GM21526 (cell line): ENCODE measurements at regions not wholly inside any gene's neighbourhood (a gene's known extent, or its start where the extent isn't known, plus 50 kb on each side); places are given as distances from the start of the nearest gene placed in this dataset.

ENCODE experiments used
- ATAC-seq: cut with Tn5 transposase; IDR thresholded peaks from one replicate; pipeline ENCODE4 v1.9.1; 2021; ENCODE audit warnings: moderate library complexity; ENCODE audit not compliant: unreplicated experiment, low FRiP score

DNA sequence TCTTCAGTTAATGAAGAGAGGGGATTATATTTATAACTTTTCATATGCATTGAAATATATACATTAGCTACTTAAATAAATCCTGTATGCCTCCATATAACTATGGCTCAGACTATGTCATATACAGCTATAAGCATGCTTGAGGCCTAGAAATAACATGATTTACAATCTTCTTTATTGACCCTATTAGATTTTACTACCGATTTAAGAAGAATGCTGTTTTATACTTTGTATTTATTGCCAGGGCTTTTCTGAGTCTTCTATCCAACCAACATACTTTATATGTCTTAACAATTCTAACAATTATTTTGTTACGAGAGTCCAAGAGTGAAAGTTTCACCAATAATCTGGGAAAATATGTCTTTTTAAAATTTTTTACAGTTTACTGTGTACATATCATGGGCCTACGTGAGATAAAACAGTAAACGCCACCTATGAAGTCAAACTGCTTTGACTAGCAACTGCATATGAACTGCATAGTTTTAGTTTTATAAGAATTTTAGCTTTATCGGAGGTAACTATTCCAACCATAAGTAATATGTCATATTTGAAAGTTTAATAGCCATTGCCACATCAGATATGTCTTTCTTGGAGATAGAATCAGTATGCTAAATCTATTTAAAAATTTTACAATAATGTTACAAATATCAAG lies 861.0 kb downstream of the USP25 start:
- ATAC-seq = no peak

DNA sequence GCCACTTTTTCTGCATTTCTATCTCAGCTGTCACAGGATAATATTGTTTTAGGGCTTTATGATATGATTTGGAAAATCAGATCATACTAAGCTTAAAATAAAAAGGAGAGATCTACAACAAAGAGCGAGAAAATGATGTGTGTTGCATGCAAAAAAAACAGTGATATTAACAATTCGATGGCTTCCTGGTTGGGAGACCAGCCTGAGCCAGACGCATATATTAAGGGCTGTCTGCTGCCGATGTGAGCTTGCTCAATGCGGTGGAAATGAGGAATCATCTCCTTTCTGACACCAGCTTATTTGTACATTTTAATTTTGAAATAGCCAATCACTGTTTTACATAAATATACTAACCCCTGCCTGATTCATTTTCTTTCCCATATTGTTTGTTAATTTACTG lies 862.6 kb downstream of the USP25 start:
- no peak for ATAC-seq

DNA sequence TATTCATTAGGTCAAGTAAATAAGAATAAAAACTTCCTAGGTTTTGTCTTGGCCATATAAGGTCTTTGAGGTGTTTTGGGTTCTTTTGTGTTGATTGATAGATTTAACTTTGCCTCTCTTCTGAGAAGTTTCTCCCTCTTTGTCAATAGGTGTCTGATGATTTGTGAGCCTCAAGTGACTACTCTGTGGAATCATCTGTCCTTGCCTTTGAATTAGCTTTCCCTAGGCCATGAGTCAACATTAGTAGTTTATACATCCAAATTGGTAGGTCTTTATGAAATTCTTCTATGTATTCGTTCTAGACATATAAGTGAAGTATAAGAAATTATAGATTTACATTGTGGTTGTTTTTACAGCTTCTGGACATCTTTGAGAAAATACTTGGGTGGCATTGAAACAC lies 864.4 kb downstream of the USP25 start:
- no peak for ATAC-seq

DNA sequence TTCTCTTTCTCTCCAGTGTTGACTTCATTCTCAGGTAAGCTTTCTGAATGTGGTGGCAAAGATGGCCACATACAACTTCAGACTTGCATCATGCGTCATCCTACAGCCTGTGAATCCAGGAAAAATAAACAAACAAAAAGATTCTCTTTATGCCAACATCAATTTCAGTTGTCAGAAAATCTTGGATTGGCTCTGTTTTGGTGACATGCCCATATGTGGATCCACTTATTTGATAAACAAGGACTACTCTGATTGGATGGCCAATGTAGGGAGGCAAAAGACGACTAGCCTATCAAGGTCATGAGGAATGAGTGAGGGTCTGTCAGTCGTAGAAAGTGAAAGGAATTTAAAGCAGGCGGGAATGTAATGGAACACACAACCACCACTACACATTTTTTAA lies 866.6 kb downstream of the USP25 start:
- ATAC-seq = no peak

DNA sequence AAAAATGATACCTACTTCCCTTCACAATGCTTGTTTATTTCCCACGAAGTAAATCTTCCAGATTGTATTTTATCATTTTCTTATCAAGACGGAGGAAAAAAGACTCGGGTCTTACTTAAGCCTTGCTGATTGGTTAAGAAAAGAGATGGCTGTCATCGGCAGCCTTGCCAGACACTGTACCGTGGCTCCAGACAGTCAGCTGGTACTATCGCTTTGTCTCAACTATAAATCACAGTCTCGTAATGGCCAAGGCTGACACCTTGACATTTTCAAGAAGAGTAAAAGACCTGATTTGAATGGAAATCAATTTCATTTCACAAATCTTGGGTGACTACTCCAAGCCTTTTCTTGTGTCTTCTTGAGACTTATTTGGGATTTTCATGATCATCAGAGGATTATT lies 868.0 kb downstream of the USP25 start:
- no peak for ATAC-seq

DNA sequence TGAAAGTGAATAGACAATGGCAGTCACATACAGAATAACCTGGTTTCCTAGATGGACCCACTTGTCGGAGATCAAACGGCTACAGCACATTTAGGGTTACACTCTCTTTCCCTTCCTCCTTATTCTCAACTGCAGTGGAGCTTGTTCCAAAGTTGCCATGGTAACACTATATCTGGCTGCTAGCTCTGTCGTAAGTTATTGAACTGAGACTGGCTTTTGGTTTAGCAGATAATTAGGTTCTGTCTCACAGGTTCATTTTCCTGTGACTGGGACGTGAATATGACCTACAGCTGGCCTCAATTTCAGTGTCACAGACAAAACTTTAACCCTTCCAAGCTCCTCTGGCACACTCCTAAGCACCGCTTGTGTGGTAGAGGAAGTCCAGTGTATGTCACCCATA lies 875.8 kb downstream of the USP25 start:
- no peak for ATAC-seq

DNA sequence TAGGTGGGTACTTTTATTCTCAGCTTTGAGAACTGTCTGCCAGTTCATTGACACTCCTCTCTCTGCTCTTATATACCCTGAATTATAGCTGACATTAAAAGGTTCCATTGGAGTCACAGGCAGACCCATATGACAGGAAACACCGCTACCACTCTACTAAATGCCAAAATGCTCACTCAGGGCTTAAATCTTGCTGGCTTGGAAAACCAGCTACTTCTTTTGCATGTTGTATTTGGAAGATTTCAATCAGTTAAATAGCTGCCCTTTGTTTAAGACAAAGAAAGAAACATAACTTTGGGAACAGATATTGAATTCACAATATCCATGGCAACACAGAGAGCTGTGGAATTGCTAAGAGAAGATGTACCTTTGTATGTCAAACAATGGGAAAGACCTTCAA lies 876.5 kb downstream of the USP25 start:
- ATAC-seq = no peak

DNA sequence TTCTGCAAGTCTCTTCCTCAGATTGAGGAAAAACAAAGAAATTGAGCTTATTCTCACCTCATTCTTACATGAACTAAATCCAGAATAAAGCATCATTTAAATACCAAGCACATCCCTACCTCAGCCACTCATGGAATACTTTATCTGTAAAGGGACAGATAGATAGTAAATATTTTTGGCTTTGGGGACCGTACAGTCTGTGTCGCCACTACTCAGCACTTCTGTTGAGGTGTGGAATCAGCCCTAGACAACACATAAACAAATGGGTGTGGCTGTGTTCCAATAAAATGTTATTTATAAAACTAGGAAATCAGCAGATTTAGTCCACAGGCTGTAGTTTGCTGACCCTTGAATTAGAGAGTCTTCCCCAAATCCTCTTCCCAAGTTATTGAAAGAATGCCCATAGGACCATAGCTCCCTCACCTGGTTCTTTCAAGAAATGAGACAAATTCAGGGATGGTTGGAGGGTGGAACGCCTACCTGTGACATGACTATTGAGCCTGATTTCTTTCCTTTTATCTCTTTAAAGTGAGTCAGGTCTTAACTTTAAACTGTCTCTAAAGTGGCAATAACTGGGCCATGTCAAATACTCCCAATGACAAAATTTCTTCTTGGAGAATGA lies 878.5 kb downstream of the USP25 start:
- ATAC-seq = no peak

DNA sequence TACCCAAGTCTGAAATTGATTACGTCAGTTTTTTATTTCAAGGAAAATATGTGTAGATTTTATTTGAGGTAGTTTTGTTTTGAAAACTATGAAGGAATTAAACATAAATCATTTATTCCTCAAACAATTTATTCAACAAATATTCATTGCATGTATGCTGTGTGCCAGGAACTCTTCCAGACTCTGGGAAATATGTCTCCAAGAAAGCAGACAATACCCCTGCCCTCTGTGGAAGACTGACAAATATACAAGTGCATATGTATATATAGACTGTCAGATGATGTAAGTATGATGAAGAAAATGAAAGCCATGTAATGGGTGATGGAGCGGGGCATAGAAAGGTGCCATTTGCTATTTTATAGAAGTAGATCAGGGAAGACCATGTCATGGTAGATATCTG lies 889.5 kb downstream of the USP25 start:
- no peak for ATAC-seq

DNA sequence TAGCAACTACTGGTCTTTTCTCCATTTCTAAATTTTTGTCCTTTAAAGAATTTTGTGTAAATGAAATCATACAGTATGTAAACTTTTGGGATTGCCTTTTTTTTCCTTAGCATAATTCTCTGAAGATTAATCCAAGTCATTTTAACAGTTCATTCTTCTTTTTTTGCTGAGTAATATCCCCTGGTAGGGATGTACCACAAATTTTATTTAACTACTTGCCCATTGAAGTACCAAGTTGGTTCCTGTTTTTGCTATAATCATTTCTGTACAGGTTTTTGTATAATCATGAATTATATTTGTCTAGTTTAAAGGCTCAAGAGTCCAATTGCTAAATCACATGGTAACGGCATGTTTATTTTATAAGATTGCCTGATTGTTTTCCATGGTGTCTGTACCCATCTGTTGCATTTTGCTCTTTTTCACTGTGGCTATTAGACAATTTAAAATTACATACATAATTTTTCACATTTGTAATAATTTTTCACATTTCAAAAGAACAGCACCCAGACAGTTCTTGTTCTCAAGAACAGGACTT lies 891.1 kb downstream of the USP25 start:
- no peak for ATAC-seq

DNA sequence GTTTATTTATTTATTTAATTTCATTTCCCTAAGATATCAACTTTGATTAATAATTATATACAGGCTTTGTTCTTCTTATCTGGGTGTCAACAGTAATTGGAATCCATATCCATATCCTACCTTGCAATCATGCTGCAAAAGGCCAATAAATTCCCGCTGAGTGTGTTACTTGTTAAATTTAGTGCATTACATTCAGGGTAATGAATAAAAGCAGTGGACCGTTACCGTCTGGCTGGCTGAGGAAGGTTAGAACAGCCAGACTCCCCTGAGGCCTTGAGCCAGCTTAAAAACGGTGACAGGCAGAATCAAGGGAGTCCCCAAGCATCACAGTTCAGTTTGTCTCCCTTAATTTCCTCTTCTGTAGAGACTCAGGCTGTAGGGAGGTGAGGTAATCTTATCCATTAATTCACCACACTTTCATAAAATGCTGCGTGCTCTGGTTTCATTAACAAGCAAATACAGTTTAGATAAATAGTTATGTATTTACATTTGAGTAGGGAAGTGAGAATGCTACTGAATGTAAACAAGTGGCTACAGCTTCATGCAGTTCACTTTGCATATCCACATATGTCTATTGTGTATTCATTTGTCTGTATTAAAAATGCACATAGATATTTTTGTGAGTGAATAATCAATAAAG lies 888.2 kb upstream of the CXADR start:
- no peak for ATAC-seq

DNA sequence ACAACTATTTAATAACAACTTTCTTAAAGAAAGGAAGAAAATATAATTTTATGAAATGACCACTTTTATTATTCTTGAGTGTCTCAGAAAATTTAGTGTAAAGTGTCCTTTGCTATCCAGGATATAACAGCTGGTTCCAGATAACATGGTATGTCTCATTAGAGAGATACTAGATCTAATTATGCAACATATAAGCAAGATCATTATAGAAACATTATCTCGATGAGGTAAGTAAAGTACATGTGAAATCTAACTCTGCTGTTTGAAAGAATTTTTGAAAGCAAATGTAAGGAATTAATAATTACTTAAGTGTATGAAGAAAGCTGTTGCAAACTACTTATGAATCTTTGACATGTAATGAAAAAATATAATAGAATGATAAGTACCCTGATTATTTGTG lies 887.4 kb upstream of the CXADR start:
- no peak for ATAC-seq

DNA sequence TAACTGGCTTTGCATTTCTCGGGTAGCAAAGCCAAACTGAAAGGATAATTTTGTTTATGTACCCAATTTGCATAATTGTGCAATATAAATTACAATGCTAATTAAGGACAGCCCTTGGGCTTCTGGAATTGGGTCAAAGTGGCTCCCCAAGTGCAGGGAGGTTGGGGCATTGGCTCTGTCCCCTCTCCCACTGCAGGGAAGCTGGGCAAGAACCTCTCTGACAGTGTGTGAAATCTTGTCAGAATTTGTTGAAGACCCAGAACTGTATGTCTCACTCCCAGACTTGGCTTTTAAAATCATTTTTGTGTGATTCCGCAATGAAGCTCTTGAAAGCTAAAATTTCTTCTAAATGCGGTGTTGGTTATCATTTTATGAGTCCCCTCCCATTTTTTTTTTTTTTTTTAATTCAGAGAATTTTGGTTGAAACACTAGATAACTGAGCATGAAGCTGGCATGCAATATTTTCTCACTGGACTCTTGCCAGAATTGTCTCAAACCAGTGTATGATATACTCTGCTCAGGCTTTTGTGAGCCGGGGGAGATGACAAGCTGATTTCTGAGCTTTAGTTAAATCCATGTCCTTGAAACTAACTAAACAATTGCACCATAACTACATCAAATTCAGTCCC lies 878.9 kb upstream of the CXADR start:
- ATAC-seq = no peak

DNA sequence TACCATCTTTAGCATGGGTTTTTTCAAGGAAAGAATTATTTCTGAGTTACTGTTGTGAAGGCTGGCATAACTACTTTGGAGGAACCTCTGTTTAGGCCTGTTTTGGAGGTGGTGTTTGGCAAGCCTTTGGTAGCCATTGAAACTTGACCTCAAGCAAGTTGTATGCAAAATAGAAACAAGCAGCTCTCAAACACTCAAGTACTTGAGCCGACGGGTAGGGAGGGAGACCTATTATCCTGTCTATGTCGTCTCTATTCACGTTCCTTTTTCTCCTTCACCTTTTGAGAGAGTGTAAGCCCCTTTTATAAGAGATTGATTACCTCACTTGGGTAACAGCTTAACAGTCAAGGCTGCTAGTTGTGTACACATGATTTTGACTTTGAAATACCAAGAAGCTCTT lies 878.3 kb upstream of the CXADR start:
- no peak for ATAC-seq

DNA sequence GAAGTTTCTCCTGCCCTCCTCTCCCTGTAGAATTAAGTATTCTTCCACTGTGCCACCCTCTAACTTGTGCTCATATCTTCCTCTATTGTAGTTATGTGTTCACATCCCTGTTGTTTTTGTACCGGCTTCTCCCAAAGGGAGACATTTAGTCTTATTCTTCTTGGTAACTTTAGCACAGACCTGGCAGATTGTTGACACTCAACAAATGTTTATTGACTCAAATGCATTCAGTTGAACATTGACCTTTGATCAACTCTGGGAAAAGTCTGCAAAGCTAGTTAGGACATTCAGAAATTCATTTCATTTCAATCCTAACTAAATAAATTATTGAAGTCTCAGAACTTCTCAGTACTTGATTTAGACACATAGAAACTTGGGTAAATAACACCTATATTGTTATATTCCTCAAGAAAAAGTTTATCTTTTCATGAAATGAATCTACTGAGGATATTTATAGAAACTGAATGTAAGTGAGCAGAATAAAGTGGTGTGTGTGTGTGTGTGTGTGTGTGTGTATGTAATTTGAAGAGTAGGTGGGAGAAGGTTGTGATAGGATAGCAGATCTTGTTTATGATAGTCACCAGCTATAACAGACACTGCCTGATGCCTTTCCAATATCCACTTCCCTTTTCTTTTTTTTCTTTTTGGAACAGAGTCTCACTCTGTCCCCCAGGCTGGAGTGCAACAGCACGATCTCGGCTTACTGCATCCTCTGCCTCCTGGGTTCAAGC lies 872.4 kb upstream of the CXADR start:
- no peak for ATAC-seq

DNA sequence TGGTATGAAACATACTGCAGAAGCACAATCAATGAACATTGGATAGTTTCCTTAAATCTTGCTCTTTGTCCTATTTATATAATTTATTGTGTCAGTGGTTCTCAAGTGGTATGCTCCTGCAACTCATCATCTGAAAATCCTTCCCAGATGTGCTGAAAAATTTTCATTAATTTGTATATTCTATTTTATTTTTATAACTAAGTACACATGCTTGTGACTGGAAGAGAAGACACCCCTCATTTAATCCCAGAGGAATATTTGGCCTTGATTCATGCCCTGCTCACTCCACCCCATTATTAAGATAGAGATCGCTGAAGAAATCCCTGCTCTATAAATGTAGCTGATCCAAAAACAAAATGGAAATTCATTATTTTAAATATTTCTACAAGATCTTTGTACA lies 870.5 kb upstream of the CXADR start:
- ATAC-seq = no peak

DNA sequence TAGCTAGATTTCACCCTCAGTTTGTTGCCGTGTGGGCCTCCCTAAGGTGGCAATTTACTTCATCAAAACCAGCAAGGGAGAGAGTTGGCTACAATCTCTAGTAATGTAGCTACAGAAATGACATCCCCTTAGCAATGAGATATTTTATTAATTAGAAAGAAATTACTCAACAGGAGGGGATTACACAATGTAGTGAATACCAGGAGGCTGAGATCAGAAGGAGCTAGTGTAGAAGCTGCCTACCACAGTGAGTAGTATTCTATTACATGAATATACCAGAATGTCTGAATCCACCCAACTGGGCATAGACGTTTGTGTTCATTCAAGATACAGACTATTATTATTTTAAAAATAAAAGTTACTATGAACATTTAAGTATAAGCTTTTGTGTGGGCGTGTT lies 868.2 kb upstream of the CXADR start:
- ATAC-seq = no peak

DNA sequence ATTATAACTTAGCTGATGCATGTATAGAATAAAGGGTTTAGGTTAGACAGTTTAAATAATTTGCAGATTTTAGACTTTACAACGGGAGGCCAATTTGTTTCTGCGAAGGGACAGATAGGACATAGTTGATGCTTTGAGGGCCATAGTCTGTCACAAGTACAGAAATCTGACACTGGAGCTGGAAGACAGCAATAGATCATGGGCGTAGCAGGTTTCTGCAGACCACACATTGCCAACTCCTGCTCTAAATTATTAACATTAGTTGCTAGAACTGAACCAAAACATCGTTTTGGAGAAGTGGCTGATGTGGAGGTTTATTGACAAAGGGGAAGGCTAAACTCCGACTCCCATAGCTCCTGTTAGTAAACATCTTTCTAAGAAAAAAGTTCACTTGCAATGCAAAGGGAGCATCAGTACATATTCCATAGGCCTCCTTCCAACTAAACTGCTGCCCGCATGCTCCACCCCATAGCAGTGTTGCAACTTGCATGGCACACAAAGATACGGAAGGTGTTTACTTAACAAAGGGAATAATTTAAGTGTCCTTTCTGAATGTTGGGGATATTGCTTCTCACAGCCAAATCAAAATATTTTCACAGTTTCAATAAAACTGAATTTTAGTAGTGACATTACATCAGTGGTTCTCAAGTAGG lies 862.0 kb upstream of the CXADR start:
- no peak for ATAC-seq

DNA sequence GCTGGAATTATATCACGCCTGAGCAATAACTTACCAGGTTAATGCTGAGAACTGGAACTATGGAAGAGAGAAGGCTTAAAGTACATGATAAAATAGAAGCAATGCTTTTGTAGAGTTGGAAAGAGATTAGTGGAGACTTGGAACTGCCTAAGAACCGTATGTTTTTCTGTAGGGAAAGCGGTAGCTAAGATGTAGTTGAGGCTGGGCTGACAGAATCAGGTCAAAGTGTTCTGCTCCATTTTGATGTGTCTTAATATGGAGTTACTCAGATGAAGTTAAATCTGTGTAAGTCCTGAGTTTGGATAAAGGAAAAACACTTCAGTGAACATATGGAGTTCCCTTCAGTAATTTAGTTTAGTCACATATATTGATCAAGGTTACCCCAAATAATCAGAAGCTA lies 860.9 kb upstream of the CXADR start:
- ATAC-seq = no peak

DNA sequence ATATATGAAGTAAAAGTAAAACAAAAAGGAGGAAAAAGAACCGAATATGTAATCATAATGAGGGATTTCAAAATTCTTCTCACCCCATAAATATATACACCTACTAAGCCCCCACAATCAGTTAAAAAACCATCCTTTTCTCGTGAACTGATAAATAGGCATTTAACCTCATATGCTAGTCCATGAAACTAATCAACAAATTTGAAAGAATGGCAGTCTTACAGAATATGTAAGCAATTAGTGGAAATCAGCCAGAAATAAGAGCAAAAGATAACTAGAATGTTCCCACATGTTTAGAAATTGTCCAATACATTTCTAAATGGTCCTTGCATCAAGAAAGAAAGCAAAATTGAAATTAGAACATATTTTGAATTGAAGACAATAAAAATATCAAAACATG lies 849.4 kb upstream of the CXADR start:
- no peak for ATAC-seq
